ENCODE measurements at regions not wholly inside any gene's neighbourhood (a gene's known extent, or its start where the extent isn't known, plus 50 kb on each side); places are given as distances from the start of the nearest gene placed in this dataset.

GRCh38 chr13:53683608-53684007 is 655.0 kb downstream of the OLFM4 start:
- no peak for DNase-seq (ENCODE audit: low read depth)

DNA sequence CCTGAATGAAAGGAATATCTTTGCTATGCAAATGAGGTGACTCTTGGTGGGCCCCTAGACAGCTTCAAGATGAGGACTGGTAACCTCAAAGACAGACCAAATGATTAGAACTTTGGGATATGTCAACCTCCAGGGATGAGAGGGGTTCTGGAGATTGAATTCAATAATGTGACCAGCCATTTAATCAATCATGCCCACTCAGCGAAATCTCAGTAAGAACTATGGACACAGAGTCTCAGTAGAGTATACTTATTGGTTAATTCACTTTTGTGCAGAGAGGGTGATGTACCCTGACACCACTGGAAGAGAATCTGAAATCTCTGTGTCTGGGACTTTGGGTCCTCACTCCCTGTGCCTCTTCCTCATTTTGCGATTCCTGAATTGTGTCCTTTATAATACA is 662.8 kb downstream of the OLFM4 start:
- DNase-seq (ENCODE audit: low read depth), result no peak

DNA sequence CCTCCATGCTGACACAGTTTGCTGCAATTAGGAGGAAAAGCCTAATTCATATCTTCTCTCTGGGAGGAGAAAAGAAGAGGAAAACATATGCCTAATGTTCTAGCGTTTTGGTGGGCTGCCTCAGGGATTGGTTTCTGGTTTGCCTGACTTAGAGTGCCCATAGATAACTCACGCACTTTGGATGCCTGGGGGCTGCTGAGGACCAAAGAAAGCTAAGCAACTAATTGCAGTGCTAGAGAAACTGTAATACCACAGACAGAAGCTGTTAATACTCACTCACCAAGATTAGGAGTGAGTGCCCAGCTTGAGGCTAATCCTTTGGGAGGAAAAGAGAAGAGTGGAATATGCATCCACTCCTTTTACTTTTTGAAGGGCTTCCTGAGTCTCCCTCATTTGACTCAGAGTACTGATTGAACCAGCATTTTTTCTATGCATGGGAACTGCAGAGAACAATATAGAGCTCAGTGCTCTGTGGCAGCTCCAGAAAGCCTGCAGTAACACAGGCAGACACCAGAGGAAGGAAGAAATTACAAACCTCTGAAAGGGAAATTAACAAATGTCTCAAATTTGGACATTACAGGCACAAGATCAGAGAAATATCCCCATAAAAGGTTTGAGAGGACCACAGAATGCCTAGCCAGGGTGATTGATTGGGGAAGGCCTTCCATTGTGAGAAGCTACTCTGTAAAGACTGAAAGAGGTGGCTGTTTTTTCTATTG is 666.4 kb downstream of the OLFM4 start:
- DNase-seq (ENCODE audit: low read depth), result no peak

DNA sequence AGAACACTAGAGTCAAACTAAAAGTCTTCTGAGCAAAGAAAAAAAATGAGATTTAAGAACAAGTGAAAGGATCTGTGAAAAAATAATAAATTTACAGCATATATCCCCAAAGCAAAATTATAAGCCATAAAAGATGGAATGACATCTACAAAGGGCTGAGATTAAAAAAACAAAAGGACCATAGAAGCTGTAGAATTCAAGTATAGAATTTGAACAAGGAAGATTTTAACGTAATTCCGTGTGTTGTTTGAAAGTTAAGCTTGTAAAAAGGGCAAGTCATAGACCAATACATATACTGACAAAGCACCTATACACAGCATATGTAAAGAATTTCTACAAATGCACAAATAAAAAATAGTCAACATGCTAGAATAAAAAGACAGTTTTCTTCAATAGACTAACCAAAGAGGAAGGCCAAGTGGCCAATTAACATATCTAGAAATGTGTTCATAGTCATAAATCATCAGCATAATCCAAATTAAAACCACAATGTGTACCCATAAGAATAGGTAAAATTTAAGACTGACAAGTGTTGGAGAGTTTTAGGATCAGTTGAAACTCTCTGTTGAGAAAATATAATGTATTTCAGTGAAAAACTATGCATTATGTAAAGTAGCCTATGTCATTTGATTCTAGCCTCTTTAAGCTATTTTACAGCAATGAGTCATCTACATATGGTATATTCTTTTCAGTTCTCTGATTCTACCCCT is 674.9 kb downstream of the OLFM4 start:
- no peak for DNase-seq (ENCODE audit: low read depth)

DNA sequence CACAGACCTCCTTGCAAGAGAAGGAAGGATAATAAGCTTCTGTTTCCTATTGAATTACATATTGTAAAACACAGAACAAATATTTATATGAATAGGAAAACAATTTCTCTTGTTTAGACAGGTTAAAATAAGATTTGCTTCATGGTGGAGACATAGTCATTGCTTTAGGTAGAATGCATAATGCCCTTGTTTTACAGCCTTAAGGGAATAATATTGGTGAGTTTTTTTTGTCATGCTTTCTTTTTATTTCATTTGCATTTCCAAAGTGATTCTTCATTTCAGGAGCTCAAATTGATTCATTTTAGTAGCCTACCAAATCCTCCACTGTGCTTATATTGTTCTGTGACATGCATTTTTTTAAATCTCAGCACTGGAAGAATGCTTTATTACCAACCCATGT is 690.7 kb downstream of the OLFM4 start:
- no peak for DNase-seq (ENCODE audit: low read depth)

DNA sequence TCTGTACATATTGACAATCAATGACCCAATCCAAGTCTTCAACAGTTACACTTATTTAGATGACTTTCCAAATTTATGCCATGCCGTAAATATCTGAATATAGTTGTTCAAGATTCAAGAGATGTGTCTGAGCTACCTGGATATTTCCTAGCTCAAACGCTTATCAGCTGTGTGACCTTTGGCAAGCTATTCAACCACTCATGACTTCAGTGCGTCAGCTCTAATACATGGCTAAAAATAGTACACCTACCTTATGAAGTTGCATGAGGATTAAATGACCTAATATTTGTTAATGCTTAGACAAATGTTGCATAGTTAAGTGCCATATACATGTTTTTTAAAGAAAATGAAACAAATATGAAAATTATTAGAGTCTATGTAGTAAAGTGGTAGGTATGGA is 704.1 kb downstream of the OLFM4 start:
- DNase-seq (ENCODE audit: low read depth), result no peak

DNA sequence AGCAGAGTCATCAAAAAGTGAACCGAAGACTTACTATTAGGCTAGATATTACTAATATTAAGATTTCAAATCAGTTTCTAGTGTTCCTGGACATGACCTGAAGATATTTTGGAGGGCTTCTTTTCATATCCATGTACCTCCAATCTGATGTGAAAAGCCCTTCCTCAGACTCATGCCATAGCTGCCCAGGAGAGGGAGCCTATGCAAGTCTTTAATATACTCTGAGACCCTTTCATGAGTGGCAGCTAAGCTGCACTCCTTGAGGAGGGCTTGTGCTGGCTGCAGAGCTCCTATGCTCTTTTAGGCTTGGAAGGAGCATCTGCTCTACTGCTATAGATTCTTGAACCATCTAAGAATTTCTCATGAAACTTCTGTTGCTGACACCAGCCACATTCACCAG is 715.3 kb downstream of the OLFM4 start:
- DNase-seq (ENCODE audit: low read depth), result no peak

- DNase-seq (ENCODE audit: low read depth), result no peak
Measured at GRCh38 chr13:53747825-53748224, 719.2 kb downstream of the OLFM4 start.

DNA sequence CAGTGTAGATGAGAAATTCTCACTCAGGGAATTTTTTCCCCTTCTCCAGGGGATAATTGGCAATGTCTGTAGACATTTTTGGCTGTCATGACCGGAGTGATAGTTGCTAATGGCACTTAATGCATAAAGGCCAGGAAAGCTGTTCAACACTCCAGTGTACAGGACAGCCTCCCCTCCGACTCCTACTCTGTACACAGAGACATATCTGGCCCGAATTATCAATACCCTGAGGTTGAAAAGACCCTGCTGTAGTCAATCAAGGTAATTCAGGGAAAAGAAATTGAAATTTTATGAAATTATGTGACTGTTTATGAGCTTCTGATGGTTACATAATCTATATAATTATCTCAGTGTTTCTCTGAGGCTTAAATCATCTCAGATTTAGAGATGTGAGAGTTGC is 720.7 kb downstream of the OLFM4 start:
- DNase-seq (ENCODE audit: low read depth), result no peak

DNA sequence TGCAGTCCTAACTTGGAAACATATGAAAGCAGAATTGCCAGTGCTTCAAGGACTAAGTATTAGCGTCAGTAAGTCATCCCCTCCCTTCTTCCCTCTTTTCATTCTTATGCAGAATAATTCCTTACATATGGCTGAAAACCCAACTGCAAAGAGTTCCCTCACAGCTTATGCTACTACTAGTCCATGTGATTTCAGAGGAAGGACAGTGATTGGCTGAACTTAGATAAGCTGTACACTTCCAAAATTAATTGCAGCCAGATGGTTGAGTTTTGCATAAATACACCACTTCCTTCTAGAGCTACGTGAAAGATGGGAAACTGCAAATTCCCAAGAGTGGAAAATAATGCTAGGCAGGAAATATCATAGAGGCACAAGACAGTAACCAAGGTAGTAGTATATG is 730.4 kb downstream of the OLFM4 start:
- no peak for DNase-seq (ENCODE audit: low read depth)

DNA sequence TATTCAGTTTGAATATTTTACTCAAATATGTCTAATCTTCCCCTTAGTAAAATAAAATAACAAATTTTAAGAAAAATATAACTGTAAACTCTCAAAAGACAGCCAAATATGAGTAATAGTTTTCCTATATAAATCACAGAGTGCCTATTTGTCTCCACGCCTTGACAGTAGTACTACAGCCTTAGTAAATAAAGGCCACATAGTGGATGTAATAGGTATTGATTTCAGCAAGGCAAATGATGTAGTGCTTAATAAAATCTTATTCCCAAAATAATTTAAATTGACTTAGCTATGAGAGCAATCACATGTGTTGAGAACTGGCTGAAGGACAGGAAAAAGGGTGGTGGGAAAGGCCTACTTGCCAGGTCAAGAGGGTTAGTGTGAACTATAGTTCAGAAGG is 747.2 kb downstream of the OLFM4 start:
- no peak for DNase-seq (ENCODE audit: low read depth)

DNA sequence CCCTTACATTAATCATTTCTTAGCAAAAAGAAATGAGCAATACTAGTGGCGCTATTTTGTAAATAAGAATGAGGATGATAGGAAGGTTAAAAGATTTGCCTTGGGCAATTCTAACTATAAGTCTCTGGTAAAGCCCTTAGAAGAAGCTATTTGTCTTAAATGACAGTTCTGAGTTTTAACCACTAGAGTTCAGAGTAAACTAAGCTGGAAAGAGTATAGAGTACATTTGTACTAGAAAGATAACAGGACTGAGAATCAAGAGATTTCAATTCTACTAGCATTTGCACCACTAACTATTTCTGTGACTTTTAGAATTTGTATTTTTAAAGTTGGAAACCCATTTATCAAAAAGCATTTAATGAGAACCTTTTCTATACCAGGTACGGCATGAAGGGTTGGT is 750.3 kb downstream of the OLFM4 start:
- DNase-seq (ENCODE audit: low read depth), result no peak

DNA sequence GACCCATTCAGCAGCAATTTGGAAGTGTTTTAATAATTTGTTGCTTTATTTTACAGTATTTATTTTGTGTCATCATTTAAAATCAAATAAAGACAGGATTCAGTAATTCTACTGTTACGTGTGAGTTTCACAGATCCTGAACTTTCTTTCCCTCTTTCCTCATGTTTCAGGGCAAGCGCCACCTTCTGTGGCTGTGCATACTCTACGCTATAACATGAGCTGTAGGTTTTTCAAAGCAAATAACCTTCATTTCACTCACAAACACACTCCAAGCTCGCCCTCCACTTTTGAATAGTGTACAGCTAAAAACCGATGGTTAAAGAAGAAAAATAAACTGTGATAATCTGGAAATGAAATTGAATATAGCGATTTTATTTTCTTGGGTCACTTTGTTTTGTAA is 753.3 kb downstream of the OLFM4 start:
- no peak for DNase-seq (ENCODE audit: low read depth)

DNA sequence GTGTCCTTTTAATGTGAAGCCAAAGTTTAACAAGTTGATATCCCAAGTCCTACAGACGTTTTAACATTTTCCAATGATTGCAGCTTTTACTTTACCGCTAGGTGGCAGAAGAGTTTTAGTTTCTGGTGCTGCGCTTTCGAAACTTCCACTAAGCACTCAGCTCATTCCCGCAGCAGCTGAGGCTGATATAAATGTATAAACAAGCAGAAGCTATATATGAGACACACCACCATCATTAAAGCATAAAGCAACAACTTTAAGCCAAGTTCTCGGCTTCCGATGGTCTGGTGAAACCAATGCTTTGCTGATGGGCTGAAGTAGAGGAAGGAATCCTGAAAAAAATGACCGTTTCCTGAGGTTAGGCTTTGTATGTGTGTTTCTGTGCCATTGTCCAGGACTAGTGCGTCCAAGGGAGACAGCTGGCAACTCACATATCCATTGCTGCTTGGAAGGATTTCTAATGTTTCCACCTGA is 753.9 kb downstream of the OLFM4 start:
- peak; percentile 23 for DNase-seq (ENCODE audit: low read depth)

DNA sequence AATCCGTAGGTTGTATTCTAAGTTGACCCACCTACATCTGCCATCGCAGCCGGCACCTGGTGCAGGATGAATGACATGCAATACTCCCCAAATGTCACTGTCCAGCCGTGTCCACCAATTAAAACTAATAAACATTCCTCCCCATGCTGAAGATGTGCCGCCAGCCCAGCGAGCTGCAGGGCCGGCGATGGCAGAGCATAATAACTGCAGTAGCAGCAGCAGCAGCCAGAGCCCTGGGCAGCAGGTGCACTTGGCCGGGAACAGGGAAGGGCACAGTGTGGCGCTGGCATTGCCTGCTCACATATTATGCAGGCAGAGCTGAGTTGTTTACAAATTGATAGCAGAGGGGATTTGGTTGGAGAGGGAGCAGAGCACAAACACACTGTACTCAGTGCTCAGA is 754.9 kb downstream of the OLFM4 start:
- DNase-seq (ENCODE audit: low read depth), result no peak

- no peak for DNase-seq (ENCODE audit: low read depth)
Measured at GRCh38 chr13:53788286-53788685, 759.7 kb downstream of the OLFM4 start.

DNA sequence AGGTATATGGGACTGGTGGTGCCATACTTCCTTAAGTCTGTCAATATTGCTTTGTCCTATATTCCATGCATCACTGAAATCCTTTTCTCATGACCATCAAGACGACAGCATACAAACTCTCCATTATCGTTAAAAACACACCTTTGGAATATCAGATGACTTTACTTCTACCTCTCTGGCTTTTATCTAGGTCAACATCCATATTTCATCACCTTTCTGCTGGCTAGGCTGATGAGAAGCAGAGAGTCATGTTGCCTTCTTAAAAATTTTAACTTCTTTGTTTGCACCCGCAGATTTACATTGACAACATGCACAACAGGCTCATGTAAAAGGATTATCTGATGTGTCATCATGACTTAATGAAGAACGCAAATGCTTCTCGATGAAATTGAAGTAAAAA is 771.4 kb downstream of the OLFM4 start:
- no peak for DNase-seq (ENCODE audit: low read depth)

- DNase-seq (ENCODE audit: low read depth), result no peak
Measured at GRCh38 chr13:53807251-53807834, 778.7 kb downstream of the OLFM4 start.

DNA sequence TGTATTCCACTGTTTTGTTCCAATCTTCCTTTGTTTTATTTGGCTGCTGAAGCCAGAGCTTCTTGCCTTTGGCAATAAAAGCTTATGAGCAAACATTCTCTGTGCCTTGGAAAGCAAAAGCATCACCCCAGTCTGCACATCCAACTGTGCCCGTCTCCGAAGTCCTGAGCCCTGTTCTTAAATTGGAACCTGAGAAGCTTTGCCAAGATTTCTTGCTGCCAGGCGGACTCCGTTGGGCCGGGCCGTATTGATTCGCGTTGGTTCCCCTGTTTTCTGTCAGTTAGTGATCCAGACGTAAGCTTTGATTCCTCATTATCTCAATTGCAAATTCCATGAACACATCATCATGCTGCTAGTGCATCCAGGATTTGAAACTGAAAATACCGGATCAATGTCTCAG is 793.0 kb downstream of the OLFM4 start:
- DNase-seq (ENCODE audit: low read depth), result no peak

GRCh38 chr13:53822136-53822535 is 793.5 kb downstream of the OLFM4 start:
- DNase-seq (ENCODE audit: low read depth), result no peak

DNA sequence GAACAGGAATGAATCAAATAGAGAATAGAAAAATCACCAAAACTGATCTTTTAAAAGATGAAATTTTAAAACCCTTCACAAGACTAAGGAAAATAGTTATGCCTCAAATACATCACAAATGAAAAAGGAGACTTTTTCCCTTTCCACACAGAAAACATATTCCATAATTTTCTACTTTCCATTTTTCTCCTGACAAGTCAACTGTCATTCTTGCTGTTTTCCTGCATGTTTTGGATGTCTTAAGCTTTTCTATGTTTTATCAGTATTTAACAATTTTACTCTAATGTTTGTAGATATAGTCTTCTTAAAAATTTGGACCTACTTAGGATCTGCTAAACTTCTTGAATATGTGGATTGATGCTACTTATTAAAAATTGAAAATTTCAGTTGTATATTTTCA is 810.8 kb downstream of the OLFM4 start:
- no peak for DNase-seq (ENCODE audit: low read depth)

- no peak for DNase-seq (ENCODE audit: low read depth)
Measured at GRCh38 chr13:53844473-53845146, 816.0 kb downstream of the OLFM4 start.

DNA sequence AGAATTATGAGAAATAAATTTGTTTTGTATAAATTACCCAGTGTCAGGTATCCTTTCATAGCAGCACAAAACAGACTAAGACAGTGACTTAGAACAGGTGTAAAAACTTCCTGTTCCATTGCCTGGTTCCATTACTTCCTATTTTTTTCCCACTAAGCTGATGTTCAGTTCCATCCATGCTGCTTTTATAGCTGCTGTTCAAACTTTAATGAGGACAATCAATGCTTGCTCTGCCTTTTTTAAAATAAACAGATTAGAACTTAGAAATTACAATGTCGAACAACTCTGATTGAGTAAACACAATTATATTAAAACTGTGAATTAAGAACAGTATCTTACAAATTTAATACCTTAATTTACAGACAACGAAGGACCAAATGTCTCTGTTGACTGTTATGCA is 818.9 kb downstream of the OLFM4 start:
- no peak for DNase-seq (ENCODE audit: low read depth)

Data from M059J (cell line).